ENCODE measurements at regions not wholly inside any gene's neighbourhood (a gene's known extent, or its start where the extent isn't known, plus 50 kb on each side); places are given as distances from the start of the nearest gene placed in this dataset.

GRCh38 chr3:5473471-5473870 is 286.0 kb downstream of the EDEM1 start:
- no peak for TF ChIP-seq CTCF (IDR thresholded peaks at IDR 0.05)
- no peak for TF ChIP-seq POLR2A (IDR thresholded peaks at IDR 0.05)
